ENCODE measurements at regions not wholly inside any gene's neighbourhood (a gene's known extent, or its start where the extent isn't known, plus 50 kb on each side); places are given as distances from the start of the nearest gene placed in this dataset.

DNA sequence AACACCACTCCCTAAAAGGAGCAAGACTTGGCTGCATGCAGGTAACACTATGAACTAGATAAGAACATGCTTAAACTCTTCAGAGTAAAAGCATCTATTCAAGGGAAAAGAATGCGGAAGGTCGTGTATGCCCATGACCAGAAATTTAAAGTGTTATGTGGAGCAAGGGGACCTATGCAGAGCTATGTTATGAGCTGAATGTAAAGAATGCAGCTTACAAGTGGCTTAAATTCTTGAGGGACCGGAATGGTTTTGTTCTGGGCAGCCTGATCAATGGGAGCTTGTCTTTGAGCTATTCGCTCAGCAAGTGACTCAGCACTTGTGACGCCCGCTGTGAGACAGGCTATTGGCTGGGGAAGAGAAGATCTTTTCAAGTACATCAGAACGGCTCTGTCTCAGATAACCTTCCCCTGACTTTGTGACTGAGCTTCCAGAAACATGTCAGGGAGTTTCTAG lies 367.5 kb upstream of the THBS1 start:
- intact Hi-C loops (cut with DNase I): no loop called here
- no peak for ATAC-seq

DNA sequence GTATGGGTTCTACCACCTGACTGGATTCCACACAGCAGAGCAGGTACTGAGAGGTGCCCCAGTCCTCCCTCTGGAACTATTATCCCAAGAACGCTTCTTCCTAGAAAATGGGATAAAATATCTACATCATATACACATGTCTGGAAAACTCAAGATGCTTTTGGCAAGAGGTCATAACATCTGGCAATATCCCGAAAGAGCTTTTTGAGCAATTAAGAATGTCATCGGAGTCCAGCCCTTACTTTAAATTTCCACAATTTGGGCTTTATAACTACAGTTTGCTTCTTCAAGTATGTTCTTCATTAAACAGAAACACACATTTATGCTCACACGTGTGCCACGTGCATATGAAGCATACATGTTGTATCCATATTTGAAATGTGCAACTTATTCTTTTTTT lies 365.9 kb upstream of the THBS1 start:
- intact Hi-C loops (cut with DNase I): no loop called here
- peaks cover 3% of the 10 kb centered on the region for H3K9me3 ChIP-seq
- 40 to 46% (median 42%) methylated on average over 5 of the region's 5 CpGs for WGBS, 3 donors
- no peaks in the 10 kb centered on the region for H3K36me3 ChIP-seq (ENCODE audit: insufficient read depth in 1 of 2, low read depth in 1 of 2)
- DNase-seq (no peak), ATAC-seq (no peak)
- no peaks in the 10 kb centered on the region for H3K4me1 ChIP-seq
- H3K27me3 ChIP-seq (ENCODE audit: insufficient read depth in 3 of 3, low read length in 2 of 3): no peaks in the 10 kb centered on the region
- TF ChIP-seq, protein P1, sequence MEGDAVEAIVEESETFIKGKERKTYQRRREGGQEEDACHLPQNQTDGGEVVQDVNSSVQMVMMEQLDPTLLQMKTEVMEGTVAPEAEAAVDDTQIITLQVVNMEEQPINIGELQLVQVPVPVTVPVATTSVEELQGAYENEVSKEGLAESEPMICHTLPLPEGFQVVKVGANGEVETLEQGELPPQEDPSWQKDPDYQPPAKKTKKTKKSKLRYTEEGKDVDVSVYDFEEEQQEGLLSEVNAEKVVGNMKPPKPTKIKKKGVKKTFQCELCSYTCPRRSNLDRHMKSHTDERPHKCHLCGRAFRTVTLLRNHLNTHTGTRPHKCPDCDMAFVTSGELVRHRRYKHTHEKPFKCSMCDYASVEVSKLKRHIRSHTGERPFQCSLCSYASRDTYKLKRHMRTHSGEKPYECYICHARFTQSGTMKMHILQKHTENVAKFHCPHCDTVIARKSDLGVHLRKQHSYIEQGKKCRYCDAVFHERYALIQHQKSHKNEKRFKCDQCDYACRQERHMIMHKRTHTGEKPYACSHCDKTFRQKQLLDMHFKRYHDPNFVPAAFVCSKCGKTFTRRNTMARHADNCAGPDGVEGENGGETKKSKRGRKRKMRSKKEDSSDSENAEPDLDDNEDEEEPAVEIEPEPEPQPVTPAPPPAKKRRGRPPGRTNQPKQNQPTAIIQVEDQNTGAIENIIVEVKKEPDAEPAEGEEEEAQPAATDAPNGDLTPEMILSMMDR (IDR thresholded peaks at IDR 0.05): no peak
- H3K4me3 ChIP-seq: no peak overlapping the region
- H3K27ac ChIP-seq: no peak overlapping the region

More for the DNA sequence above, 367.5 kb upstream of the THBS1 start:
- H3K4me3 ChIP-seq: no peak overlapping the region
- 35 to 47% (median 36%) methylated on average over 7 of the region's 7 CpGs for WGBS, 3 donors
- DNase-seq: no peak
- no peaks in the 10 kb centered on the region for H3K36me3 ChIP-seq (ENCODE audit: insufficient read depth in 1 of 2, low read depth in 1 of 2)
- no peaks in the 10 kb centered on the region for H3K4me1 ChIP-seq
- no peaks in the 10 kb centered on the region for H3K27me3 ChIP-seq (ENCODE audit: insufficient read depth in 3 of 3, low read length in 2 of 3)
- H3K9me3 ChIP-seq: peaks cover 3% of the 10 kb centered on the region
- no peak overlapping the region for H3K27ac ChIP-seq
- TF ChIP-seq, protein P1 (IDR thresholded peaks at IDR 0.05): no peak

DNA sequence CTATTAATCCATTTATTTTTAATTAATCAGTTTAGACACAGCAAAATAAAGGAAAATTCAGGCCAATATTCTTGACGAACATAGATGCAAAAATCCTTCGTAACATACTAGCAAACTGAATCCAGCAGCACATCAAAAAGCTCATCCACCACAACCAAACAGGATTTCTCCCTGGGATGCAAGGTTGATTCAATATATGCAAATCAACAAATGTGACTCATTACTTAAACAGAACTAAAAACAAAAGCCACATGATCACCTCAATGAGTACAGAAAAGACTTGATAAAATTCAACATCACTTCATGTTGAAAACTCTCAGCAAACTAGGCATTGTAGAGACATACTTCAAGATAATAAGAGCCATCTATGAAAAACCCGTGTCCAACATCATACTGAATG lies 364.1 kb upstream of the THBS1 start:
- 91 to 93% (median 93%) methylated on average over 3 of the region's 3 CpGs for WGBS, 3 donors
- no peak for ATAC-seq
- intact Hi-C loops (cut with DNase I): no loop called here

GRCh38 chr15:39219608-39220007 lies 361.3 kb upstream of the THBS1 start:
- Histone ChIP-seq H3K27ac (no peak overlapping the region), H3K4me3 (no peak overlapping the region), H3K4me1 (no peaks in the 10 kb centered on the region), H3K9me3 (no peaks in the 10 kb centered on the region), H3K27me3 (ENCODE audit: insufficient read depth in 3 of 3, low read length in 2 of 3) (no peaks in the 10 kb centered on the region), H3K36me3 (ENCODE audit: insufficient read depth in 1 of 2, low read depth in 1 of 2) (no peaks in the 10 kb centered on the region)
- WGBS, 3 donors: 86 to 91% (median 88%) methylated on average over 1 of the region's 1 CpG
- TF ChIP-seq, protein P1 (IDR thresholded peaks at IDR 0.05): no peak
- ATAC-seq (no peak), DNase-seq (no peak)
- intact Hi-C loops (cut with DNase I): no loop called here

More for the DNA sequence above, 364.1 kb upstream of the THBS1 start:
- no peaks in the 10 kb centered on the region for H3K4me1 ChIP-seq
- H3K4me3 ChIP-seq: no peak overlapping the region
- no peaks in the 10 kb centered on the region for H3K36me3 ChIP-seq (ENCODE audit: insufficient read depth in 1 of 2, low read depth in 1 of 2)
- TF ChIP-seq, protein P1 (IDR thresholded peaks at IDR 0.05): no peak
- no peaks in the 10 kb centered on the region for H3K27me3 ChIP-seq (ENCODE audit: insufficient read depth in 3 of 3, low read length in 2 of 3)
- no peak overlapping the region for H3K27ac ChIP-seq
- peaks cover 3% of the 10 kb centered on the region for H3K9me3 ChIP-seq
- DNase-seq: no peak
